ENCODE measurements at regions not wholly inside any gene's neighbourhood (a gene's known extent, or its start where the extent isn't known, plus 50 kb on each side); places are given as distances from the start of the nearest gene placed in this dataset.
"Not testable (repeated sequence)": the region's sequence is repeated elsewhere in the genome, so short reads cannot be mapped to it uniquely, and the experiment has no call there.

DNA sequence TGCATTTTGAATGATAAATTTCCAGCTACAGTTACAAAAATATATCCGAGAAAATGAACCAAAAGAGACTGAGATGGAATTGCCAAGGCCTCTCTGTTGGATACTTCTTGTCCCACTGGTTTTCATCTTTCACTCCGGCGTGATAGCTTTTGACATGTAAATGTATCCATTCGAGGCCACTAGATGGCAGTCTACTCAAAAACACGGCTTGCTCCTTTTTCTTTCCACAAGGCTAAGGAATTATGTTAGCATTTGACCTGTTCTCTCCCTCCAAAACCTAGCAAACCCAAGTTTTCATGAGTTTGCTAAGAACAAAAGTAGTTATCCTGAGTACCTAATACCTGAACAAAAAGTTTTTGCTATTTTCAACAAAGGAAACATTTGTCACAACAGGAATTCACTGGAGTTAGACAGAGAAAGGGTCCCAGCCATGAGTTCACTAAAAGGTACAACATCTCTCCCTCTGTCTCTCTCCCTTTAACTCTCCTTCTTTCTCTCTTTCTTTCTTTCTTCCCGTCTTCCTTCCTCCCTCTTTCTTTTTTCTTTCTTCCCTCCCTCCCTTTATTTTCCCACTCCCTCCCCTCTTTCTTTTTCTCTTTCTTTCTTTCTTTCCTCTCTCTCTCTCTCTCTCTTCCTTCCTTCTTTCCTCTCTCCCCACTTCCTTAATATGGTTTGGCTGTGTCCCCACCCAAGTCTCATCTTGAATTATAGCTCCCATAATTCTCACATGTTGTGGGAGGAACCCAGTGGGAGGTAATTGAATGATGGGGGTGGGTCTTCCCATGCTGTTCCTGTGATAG, 207.9 kb upstream of the MYO3A start:
- Histone ChIP-seq H3K4me1 (ENCODE audit: insufficient read depth, low read length) (no peaks in the 10 kb centered on the region), H3K27ac (ENCODE audit: low read length) (no peak overlapping the region), H3K9ac (ENCODE audit: low read depth, low read length) (no peak overlapping the region), H3K9me3 (ENCODE audit: insufficient read depth, low read depth, low read length) (no peaks in the 10 kb centered on the region), H3K4me3 (ENCODE audit: low read length) (no peak overlapping the region), H3K36me3 (ENCODE audit: insufficient read depth, low read depth, low read length) (no peaks in the 10 kb centered on the region), H3K27me3 (ENCODE audit: insufficient read depth, low read length) (no peaks in the 10 kb centered on the region)

DNA sequence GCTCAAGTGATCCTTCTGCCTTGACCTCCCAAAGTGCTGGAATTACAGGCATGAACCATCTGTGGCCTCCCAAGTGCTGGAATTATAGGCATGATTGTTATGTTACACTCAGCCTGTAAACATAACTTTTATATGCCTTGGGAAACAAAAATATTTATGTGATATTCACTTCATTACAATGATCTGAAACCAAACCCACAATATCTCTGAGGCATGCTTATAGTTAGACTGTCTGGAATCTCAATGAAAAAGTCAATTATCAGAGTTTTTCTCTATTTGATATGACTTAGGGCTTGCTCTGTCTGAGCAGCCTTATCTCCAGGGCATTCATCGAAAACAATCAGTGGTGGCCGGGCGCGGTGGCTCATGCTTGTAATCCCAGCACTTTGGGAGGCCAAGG, 195.3 kb upstream of the MYO3A start:
- Histone ChIP-seq H3K4me1 (ENCODE audit: insufficient read depth, low read length) (no peaks in the 10 kb centered on the region), H3K4me3 (ENCODE audit: low read length) (no peak overlapping the region), H3K27me3 (ENCODE audit: insufficient read depth, low read length) (no peaks in the 10 kb centered on the region), H3K9ac (ENCODE audit: low read depth, low read length) (no peak overlapping the region), H3K9me3 (ENCODE audit: insufficient read depth, low read depth, low read length) (no peaks in the 10 kb centered on the region), H3K27ac (ENCODE audit: low read length) (no peak overlapping the region), H3K36me3 (ENCODE audit: insufficient read depth, low read depth, low read length) (no peaks in the 10 kb centered on the region)

GRCh38 chr10:25743832-25744231, 190.2 kb upstream of the MYO3A start:
- H3K9ac ChIP-seq (ENCODE audit: low read depth, low read length), result no peak overlapping the region
- no peaks in the 10 kb centered on the region for H3K9me3 ChIP-seq (ENCODE audit: insufficient read depth, low read depth, low read length)
- peaks cover 7% of the 10 kb centered on the region; the same call in 1 of the 2 replicates for H3K4me1 ChIP-seq (ENCODE audit: insufficient read depth, low read length)
- no peak overlapping the region for H3K4me3 ChIP-seq (ENCODE audit: low read length)
- no peaks in the 10 kb centered on the region for H3K36me3 ChIP-seq (ENCODE audit: insufficient read depth, low read depth, low read length)
- H3K27me3 ChIP-seq (ENCODE audit: insufficient read depth, low read length), result no peaks in the 10 kb centered on the region
- H3K27ac ChIP-seq (ENCODE audit: low read length), result no peak overlapping the region

DNA sequence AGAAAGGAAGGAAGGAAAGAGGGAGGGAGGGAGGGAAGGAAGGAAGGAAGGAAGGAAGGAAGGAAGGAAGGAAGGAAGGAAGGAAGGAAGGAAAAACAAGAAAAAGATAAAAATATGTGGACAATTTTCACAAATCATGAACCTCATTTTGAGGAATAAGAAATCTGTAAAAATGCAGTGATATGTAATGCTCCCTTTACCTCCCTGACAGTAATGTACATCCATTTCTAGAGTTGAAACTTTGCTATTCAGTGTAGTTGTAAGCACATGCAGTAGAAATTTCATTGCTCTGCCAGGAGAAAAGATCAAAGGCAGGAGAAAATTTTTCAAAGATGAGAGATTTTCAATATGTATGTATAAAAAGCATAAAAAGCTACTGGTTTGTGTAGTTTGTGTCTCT, 189.5 kb upstream of the MYO3A start:
- Histone ChIP-seq H3K4me1 (ENCODE audit: insufficient read depth, low read length) (peaks cover 7% of the 10 kb centered on the region; the same call in 1 of the 2 replicates), H3K27ac (ENCODE audit: low read length) (no peak overlapping the region), H3K27me3 (ENCODE audit: insufficient read depth, low read length) (no peaks in the 10 kb centered on the region), H3K9ac (ENCODE audit: low read depth, low read length) (no peak overlapping the region), H3K4me3 (ENCODE audit: low read length) (no peak overlapping the region), H3K36me3 (ENCODE audit: insufficient read depth, low read depth, low read length) (no peaks in the 10 kb centered on the region), H3K9me3 (ENCODE audit: insufficient read depth, low read depth, low read length) (no peaks in the 10 kb centered on the region)

GRCh38 chr10:25745976-25746375, 188.1 kb upstream of the MYO3A start:
- Histone ChIP-seq H3K4me3 (ENCODE audit: low read length) (no peak overlapping the region), H3K27ac (ENCODE audit: low read length) (no peak overlapping the region), H3K4me1 (ENCODE audit: insufficient read depth, low read length) (peaks cover 7% of the 10 kb centered on the region; the same call in 1 of the 2 replicates), H3K36me3 (ENCODE audit: insufficient read depth, low read depth, low read length) (no peaks in the 10 kb centered on the region), H3K9ac (ENCODE audit: low read depth, low read length) (no peak overlapping the region), H3K27me3 (ENCODE audit: insufficient read depth, low read length) (no peaks in the 10 kb centered on the region), H3K9me3 (ENCODE audit: insufficient read depth, low read depth, low read length) (no peaks in the 10 kb centered on the region)

DNA sequence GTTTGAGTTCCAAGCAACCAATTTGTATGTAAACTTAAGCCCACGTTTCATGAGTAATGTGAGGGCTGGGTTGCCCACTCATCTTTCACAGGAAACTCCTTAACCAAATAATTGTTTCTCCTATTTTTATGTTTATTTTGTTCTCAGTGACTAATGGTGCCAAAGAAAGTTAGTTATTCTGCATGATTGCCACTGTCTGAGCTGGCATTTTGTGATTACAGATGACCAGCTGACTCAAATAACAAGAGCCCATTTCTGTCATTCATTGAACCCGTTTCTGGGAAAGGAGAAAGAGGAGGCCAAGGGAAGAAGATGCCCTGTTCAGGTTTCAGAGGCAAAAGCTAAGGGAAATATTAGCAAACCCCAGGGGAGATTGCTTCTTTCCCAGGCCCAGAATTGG, 186.9 kb upstream of the MYO3A start:
- Histone ChIP-seq H3K9me3 (ENCODE audit: insufficient read depth, low read depth, low read length) (no peaks in the 10 kb centered on the region), H3K9ac (ENCODE audit: low read depth, low read length) (no peak overlapping the region), H3K4me1 (ENCODE audit: insufficient read depth, low read length) (peaks cover 7% of the 10 kb centered on the region; the same call in 1 of the 2 replicates), H3K27ac (ENCODE audit: low read length) (no peak overlapping the region), H3K27me3 (ENCODE audit: insufficient read depth, low read length) (no peaks in the 10 kb centered on the region), H3K4me3 (ENCODE audit: low read length) (no peak overlapping the region), H3K36me3 (ENCODE audit: insufficient read depth, low read depth, low read length) (no peaks in the 10 kb centered on the region)

GRCh38 chr10:25748509-25748908, 185.5 kb upstream of the MYO3A start:
- H3K4me3 ChIP-seq (ENCODE audit: low read length), result no peak overlapping the region
- no peaks in the 10 kb centered on the region for H3K27me3 ChIP-seq (ENCODE audit: insufficient read depth, low read length)
- H3K36me3 ChIP-seq (ENCODE audit: insufficient read depth, low read depth, low read length), result no peaks in the 10 kb centered on the region
- H3K9ac ChIP-seq (ENCODE audit: low read depth, low read length), result no peak overlapping the region
- no peaks in the 10 kb centered on the region for H3K9me3 ChIP-seq (ENCODE audit: insufficient read depth, low read depth, low read length)
- peaks cover 7% of the 10 kb centered on the region; the same call in 1 of the 2 replicates for H3K4me1 ChIP-seq (ENCODE audit: insufficient read depth, low read length)
- H3K27ac ChIP-seq (ENCODE audit: low read length), result no peak overlapping the region

DNA sequence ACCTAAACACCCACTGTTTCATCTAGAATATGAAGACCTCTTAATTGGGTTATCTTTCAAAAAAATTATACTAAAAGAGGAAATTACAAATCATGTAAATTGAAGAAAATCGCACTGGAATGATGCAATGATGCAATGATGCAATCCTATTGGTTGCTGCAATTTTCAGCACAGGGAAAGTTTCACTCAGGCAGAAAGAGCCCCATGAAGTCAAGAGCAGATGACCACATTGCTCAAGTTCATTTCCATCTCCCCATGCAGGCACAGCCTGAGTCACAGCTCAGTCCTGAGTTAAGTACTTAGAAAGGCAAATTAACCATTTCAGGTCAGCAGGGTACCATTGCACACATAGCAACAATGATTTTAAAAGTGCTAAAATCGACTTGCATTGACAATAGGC, 180.3 kb upstream of the MYO3A start:
- no peak overlapping the region for H3K27ac ChIP-seq (ENCODE audit: low read length)
- no peak overlapping the region for H3K4me3 ChIP-seq (ENCODE audit: low read length)
- H3K4me1 ChIP-seq (ENCODE audit: insufficient read depth, low read length), result peaks cover 11% of the 10 kb centered on the region
- no peaks in the 10 kb centered on the region for H3K9me3 ChIP-seq (ENCODE audit: insufficient read depth, low read depth, low read length)
- H3K36me3 ChIP-seq (ENCODE audit: insufficient read depth, low read depth, low read length), result no peaks in the 10 kb centered on the region
- H3K27me3 ChIP-seq (ENCODE audit: insufficient read depth, low read length), result no peaks in the 10 kb centered on the region
- H3K9ac ChIP-seq (ENCODE audit: low read depth, low read length), result no peak overlapping the region

DNA sequence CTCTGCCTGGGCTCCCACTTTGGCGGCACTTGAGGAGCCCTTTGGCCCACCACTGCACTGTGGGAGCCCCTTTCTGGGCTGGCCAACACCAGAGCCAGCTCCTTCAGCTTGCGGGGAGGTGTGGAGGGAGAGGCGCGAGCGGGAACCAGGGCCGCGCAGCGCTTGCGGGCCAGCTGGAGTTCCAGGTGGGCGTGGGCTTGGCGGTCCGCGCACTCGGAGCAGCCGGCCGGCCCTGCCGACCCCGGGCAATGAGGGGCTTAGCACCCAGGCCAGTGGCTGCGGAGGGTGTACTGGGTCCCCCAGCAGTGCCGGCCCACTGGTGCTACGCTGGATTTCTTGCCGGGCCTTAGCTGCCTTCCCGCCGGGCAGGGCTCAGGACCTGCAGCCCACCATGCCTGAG, 178.2 kb upstream of the MYO3A start:
- H3K27me3 ChIP-seq (ENCODE audit: insufficient read depth, low read length); H3K9ac ChIP-seq (ENCODE audit: low read depth, low read length); H3K27ac ChIP-seq (ENCODE audit: low read length): not testable (repeated sequence)

GRCh38 chr10:25756784-25757183, 177.2 kb upstream of the MYO3A start:
- no peaks in the 10 kb centered on the region for H3K27me3 ChIP-seq (ENCODE audit: insufficient read depth, low read length)
- no peaks in the 10 kb centered on the region for H3K36me3 ChIP-seq (ENCODE audit: insufficient read depth, low read depth, low read length)
- peaks cover 11% of the 10 kb centered on the region for H3K4me1 ChIP-seq (ENCODE audit: insufficient read depth, low read length)
- no peak overlapping the region for H3K4me3 ChIP-seq (ENCODE audit: low read length)
- H3K9ac ChIP-seq (ENCODE audit: low read depth, low read length), result no peak overlapping the region
- no peaks in the 10 kb centered on the region for H3K9me3 ChIP-seq (ENCODE audit: insufficient read depth, low read depth, low read length)
- H3K27ac ChIP-seq (ENCODE audit: low read length), result no peak overlapping the region

More for the DNA sequence above, 178.2 kb upstream of the MYO3A start:
- not testable (repeated sequence) for H3K9me3 ChIP-seq (ENCODE audit: insufficient read depth, low read depth, low read length); H3K36me3 ChIP-seq (ENCODE audit: insufficient read depth, low read depth, low read length); H3K4me3 ChIP-seq (ENCODE audit: low read length)
- H3K4me1 ChIP-seq (ENCODE audit: insufficient read depth, low read length), result peaks cover 11% of the 10 kb centered on the region

GRCh38 chr10:25758041-25758457, 176.0 kb upstream of the MYO3A start:
- no peak overlapping the region for H3K4me3 ChIP-seq (ENCODE audit: low read length)
- peaks cover 5% of the 10 kb centered on the region; the same call in 1 of the 2 replicates for H3K9me3 ChIP-seq (ENCODE audit: insufficient read depth, low read depth, low read length)
- no peaks in the 10 kb centered on the region for H3K27me3 ChIP-seq (ENCODE audit: insufficient read depth, low read length)
- H3K27ac ChIP-seq (ENCODE audit: low read length), result no peak overlapping the region
- no peaks in the 10 kb centered on the region for H3K36me3 ChIP-seq (ENCODE audit: insufficient read depth, low read depth, low read length)
- no peak overlapping the region for H3K9ac ChIP-seq (ENCODE audit: low read depth, low read length)
- H3K4me1 ChIP-seq (ENCODE audit: insufficient read depth, low read length), result peaks cover 11% of the 10 kb centered on the region

- H3K27ac ChIP-seq (ENCODE audit: low read length), result no peak overlapping the region
Measured at GRCh38 chr10:25758511-25758910, 175.5 kb upstream of the MYO3A start.

More at GRCh38 chr10:25758511-25758910, 175.5 kb upstream of the MYO3A start:
- Histone ChIP-seq H3K4me3 (ENCODE audit: low read length) (no peak overlapping the region), H3K9me3 (ENCODE audit: insufficient read depth, low read depth, low read length) (peaks cover 6% of the 10 kb centered on the region; the same call in 1 of the 2 replicates), H3K27me3 (ENCODE audit: insufficient read depth, low read length) (no peaks in the 10 kb centered on the region), H3K4me1 (ENCODE audit: insufficient read depth, low read length) (peaks cover 11% of the 10 kb centered on the region), H3K36me3 (ENCODE audit: insufficient read depth, low read depth, low read length) (no peaks in the 10 kb centered on the region), H3K9ac (ENCODE audit: low read depth, low read length) (no peak overlapping the region)
